Stimulated activated CD8-positive, alpha-beta memory T cell treated with anti-CD3 and anti-CD28 coated beads, Interleukin-4, amount 100 ng/mL, for 48 hours (primary cell): ENCODE measurements at regions not wholly inside any gene's neighbourhood (a gene's known extent, or its start where the extent isn't known, plus 50 kb on each side); places are given as distances from the start of the nearest gene placed in this dataset.
A peak's percentile ranks its signal among the peaks of the same experiment; 100 is the strongest.
"Not testable (repeated sequence)": the region's sequence is repeated elsewhere in the genome, so short reads cannot be mapped to it uniquely, and the experiment has no call there.

Experiments used
- DNase-seq: peaks from one replicate; pipeline ENCODE4 v3.0.0-alpha.2; 2020

GRCh38 chr14:51596488-51597117, 55.1 kb upstream of the FRMD6 start:
- peak; percentile 31 for DNase-seq

- DNase-seq, result no peak
These were observed 54.3 kb upstream of the FRMD6 start for GRCh38 chr14:51597261-51598001.

GRCh38 chr14:51598924-51599600, 52.6 kb upstream of the FRMD6 start:
- not testable (repeated sequence) for DNase-seq

GRCh38 chr14:51600658-51601057, 51.1 kb upstream of the FRMD6 start:
- DNase-seq, result no peak
